ENCODE measurements at regions not wholly inside any gene's neighbourhood (a gene's known extent, or its start where the extent isn't known, plus 50 kb on each side); places are given as distances from the start of the nearest gene placed in this dataset.

DNA sequence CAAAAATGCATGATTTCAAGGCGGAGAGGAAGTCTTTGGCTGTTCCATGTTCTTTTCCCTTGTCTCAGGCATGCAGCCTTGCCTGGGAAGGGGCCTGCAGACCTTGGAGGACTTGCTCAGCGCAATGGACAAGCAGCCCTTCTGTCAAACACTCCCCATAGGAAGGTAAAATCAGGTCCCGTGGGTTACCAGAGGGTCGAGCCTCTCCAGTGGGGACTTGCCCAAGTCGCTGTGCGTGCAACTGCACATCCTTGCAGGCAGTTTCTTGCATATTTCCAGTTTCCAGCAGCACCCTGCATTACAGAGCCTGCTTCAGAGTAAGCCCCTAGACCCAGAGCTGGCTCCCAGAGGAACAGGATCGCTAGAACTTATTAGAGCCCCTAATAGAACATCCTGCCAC, 75.5 kb upstream of the KLF13 start:
- H3K9ac ChIP-seq (ENCODE audit: low read depth, low read length), result no peak overlapping the region
- no peaks in the 10 kb centered on the region for H3K4me1 ChIP-seq (ENCODE audit: insufficient read depth, low read length)
- no peaks in the 10 kb centered on the region for H3K9me3 ChIP-seq (ENCODE audit: control insufficient read depth, insufficient read depth, low read length)
- no peaks in the 10 kb centered on the region for H3K36me3 ChIP-seq (ENCODE audit: insufficient read depth, low read length)

DNA sequence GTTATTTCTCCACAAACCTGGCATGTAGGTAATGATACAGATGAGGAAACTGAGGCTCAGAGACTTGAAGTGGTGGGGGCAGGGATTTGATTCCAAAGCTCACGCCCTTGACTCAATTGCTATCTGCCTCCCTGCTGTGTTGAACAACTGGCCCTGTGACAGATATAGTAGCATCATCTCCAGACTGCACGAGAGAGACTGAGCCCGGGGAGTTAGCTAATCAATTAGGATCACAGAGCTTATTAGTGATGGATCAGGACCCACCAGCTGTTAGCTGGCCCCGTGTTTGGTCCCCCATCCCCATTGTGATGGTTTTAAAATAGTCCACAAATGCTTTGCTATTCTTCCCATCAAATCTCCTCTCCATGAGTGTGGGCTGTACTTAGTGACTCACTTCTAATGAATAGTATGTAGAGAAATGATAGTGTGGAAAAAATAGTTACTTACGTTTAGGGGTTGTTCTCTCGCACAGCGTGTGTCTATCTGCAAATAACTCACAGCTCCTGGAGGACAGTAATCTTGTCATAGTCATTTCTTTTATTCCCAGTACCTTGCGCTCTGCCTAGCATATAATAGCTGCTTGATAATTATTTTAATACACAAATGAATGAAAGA, 74.4 kb upstream of the KLF13 start:
- H3K36me3 ChIP-seq (ENCODE audit: insufficient read depth, low read length), result no peaks in the 10 kb centered on the region
- H3K4me1 ChIP-seq (ENCODE audit: insufficient read depth, low read length), result no peaks in the 10 kb centered on the region
- no peaks in the 10 kb centered on the region for H3K9me3 ChIP-seq (ENCODE audit: control insufficient read depth, insufficient read depth, low read length)
- no peak overlapping the region for H3K9ac ChIP-seq (ENCODE audit: low read depth, low read length)

DNA sequence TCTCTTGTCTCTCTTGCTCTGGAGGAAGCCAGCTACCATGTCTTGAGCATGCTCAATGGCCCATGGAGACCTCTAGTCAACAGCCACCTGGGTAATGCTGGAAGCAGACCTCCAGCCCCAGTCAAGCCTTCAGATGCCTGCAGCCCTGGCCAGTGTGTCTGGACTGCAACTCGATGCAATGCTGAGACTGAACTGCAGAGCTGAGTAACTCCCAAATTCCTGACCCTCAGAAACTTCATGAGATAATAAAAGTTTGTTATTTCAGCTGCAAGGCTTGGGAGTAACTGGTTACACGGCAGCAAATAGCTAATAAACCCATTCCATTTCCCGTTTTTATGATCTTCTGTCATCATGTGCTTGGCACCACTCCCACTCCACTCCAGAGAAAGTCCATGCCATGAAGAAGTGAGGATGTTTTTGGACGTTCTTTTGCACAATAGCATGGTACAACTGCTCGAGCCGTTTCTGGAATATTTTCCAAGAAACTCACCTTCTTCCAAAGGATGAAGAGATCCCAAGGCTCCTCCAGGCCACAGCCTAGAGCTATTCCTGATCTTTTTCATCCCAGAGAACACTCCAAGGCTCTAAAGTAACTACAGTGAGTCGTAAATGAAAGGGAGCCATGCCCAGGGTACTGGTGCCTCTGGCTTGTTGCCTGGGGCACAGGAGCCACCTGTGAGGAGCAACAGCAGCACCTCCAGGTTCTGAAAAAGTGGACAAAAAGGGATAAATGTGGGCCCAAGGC, 72.0 kb upstream of the KLF13 start:
- Histone ChIP-seq H3K4me1 (ENCODE audit: insufficient read depth, low read length) (no peaks in the 10 kb centered on the region), H3K9me3 (ENCODE audit: control insufficient read depth, insufficient read depth, low read length) (no peaks in the 10 kb centered on the region), H3K36me3 (ENCODE audit: insufficient read depth, low read length) (no peaks in the 10 kb centered on the region), H3K9ac (ENCODE audit: low read depth, low read length) (no peak overlapping the region)

DNA sequence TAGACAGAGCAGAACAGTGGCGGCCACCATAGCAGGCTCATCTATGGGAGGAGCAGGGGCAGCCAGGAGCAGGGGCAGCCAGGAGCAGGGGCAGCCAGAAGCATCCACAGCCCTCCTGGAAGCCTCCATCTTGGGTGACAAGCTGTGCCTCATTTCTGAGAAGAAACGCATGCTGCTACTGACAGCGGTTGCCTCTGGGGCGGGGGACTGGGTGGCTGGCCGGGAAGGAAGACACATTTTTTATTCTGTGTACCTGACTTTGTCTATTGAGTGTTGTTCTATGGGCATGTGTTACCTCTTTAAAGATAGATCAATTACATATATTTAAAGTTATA, 71.5 kb upstream of the KLF13 start:
- H3K36me3 ChIP-seq (ENCODE audit: insufficient read depth, low read length), result no peaks in the 10 kb centered on the region
- no peak overlapping the region for H3K9ac ChIP-seq (ENCODE audit: low read depth, low read length)

DNA sequence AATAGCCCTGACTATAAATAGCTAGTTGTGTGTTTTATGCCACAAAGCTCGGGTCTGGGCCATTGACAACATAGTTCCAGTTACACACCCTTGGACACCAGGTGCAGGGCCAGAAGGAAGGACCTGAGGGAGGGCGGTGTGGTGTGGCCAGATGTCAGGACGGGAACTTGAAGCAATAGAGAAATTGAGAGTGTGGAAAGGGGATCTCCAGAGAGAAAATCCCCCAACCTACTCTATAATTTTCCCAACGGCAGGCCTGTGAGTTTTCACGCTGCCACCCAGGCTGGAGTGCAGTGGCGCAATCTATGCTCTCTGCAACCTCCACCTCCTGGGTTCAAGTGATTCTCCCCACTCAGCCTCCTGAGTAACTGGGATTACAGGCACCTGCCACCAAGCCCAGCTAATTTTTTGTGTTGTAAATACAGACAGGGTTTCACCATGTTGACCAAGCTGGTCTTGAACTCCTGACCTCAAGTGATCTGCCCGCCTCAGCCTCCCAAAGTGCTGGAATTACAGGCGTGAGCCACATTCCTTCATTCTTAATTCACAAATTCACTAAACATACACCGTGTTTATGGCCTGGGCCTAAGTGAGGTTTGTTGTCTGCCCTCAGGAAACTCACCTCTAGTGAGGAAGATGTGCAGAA, 70.8 kb upstream of the KLF13 start:
- Histone ChIP-seq H3K4me1 (ENCODE audit: insufficient read depth, low read length) (no peaks in the 10 kb centered on the region), H3K9me3 (ENCODE audit: control insufficient read depth, insufficient read depth, low read length) (no peaks in the 10 kb centered on the region), H3K36me3 (ENCODE audit: insufficient read depth, low read length) (no peaks in the 10 kb centered on the region), H3K9ac (ENCODE audit: low read depth, low read length) (no peak overlapping the region)

More for the DNA sequence above, 71.5 kb upstream of the KLF13 start:
- no peaks in the 10 kb centered on the region for H3K9me3 ChIP-seq (ENCODE audit: control insufficient read depth, insufficient read depth, low read length)
- no peaks in the 10 kb centered on the region for H3K4me1 ChIP-seq (ENCODE audit: insufficient read depth, low read length)

DNA sequence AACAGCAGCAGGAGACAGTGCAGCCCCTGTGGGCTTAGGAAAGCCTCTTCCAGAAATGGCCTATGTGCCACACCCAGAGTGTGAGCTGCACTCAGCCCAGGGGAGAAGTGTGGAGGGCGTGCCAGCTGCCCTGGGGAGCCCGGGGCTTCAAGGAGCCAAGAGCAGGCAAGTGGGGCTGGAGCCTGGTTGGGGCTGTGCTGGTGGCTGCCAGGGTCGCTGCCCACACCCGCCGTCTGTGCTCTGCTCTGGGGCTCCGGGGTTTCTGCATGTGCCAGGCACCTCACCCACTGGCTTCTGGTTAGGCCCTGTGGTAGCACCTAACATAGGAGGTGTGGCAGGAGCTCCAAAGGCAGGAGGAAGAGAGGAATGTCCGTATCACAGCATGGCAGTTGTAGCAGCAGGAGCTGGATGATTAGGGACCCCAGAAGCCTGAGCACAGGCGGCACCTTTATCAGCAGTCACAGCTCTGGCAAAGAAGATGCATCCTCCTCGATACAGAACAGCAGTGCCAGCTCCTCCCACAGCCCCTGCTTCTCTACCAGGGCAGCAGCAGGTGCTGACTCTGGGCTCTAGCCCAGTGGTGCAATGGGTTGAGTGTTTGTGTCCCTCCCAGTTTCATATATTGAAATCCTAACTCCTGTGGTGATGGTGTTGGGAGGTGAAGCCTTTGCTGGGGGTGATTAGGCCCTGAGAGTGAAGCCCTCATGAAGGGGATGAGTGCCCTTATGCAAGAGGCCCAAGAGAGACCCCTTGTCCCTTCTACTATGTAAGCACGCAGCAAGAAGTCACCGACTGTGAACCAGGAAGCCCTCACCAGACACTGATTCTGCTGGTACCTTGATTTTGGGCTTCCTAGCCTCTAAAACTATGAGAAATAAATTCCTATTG, 70.0 kb upstream of the KLF13 start:
- no peaks in the 10 kb centered on the region for H3K36me3 ChIP-seq (ENCODE audit: insufficient read depth, low read length)
- no peak overlapping the region for H3K9ac ChIP-seq (ENCODE audit: low read depth, low read length)
- H3K9me3 ChIP-seq (ENCODE audit: control insufficient read depth, insufficient read depth, low read length), result no peaks in the 10 kb centered on the region; the same call in 1 of the 2 replicates
- no peaks in the 10 kb centered on the region for H3K4me1 ChIP-seq (ENCODE audit: insufficient read depth, low read length)

DNA sequence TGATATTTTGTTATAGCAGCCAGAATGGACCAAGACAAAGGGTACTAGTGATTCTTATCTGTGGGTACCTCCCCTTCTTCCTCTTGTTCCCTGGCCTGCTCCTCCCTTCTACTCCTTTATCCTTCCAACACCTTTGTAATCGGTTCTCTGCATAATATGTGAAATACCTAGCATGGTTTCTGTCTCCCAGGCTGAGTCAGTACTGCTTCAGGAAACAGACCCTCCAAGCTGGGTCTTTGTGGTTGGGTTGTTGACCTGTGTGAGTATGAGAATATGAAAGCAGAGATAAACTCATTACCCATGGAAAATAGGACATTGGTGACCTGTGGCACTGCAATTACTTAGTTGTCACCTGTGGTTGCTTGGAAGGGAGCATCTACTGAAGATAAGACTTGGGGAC, 69.3 kb upstream of the KLF13 start:
- no peaks in the 10 kb centered on the region for H3K36me3 ChIP-seq (ENCODE audit: insufficient read depth, low read length)
- H3K9me3 ChIP-seq (ENCODE audit: control insufficient read depth, insufficient read depth, low read length), result no peaks in the 10 kb centered on the region; the same call in 1 of the 2 replicates
- no peak overlapping the region for H3K9ac ChIP-seq (ENCODE audit: low read depth, low read length)
- no peaks in the 10 kb centered on the region for H3K4me1 ChIP-seq (ENCODE audit: insufficient read depth, low read length)

DNA sequence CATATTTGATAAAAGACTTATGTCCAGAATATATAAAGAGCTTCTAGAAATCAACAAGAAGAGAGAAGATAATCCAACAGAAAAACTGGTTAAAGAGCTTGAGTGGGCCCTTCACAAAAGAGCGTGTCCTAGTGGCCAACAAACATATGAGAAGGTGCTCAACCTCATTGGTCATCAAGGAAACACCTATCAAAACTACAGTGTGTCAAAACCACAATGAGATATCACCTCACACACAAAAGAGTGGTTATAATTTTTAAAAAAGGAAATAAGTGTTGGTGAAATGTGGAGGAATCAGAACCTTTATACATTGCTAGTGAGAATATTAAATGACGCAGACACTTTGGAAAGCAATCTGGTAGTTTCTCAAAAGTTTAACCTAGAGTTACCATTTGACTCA, 68.4 kb upstream of the KLF13 start:
- no peak overlapping the region for H3K9ac ChIP-seq (ENCODE audit: low read depth, low read length)
- H3K36me3 ChIP-seq (ENCODE audit: insufficient read depth, low read length), result no peaks in the 10 kb centered on the region
- H3K9me3 ChIP-seq (ENCODE audit: control insufficient read depth, insufficient read depth, low read length), result no peaks in the 10 kb centered on the region; the same call in 1 of the 2 replicates
- H3K4me1 ChIP-seq (ENCODE audit: insufficient read depth, low read length), result no peaks in the 10 kb centered on the region

DNA sequence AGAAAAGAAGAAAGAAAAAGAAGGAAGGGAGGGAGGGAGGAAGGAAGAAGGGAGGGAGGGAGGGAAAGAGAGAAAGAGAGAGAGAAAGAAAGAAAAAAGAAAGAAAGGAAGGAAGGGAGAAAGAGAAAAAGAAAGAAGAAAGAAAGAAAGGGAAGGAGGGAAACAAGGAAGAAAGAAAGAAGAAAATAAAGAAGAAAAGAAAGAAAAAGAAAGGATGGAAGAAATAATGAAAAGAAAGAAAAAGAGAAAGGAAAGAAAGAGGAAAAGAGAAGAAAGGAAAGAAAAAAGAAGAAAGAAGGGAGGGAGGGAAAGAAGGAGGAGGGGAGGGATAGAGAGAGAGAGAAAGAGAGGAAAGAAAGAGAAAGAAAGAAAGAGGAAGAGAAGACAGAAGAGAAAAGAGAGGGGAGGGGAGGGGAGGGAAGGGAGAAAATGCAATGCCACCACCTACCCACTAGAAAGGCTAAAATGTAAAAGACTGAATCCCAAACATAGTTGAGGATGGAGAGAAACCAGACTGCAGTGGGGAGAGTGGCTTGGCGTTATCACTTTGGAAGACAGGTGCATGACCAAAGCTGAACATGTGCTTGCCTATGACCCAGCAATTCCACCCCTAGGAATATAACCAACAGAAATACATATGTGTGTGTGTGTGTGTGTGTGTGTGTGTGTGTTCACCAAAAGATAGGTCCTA, 66.9 kb upstream of the KLF13 start:
- no peaks in the 10 kb centered on the region; the same call in 1 of the 2 replicates for H3K9me3 ChIP-seq (ENCODE audit: control insufficient read depth, insufficient read depth, low read length)
- no peaks in the 10 kb centered on the region for H3K36me3 ChIP-seq (ENCODE audit: insufficient read depth, low read length)

DNA sequence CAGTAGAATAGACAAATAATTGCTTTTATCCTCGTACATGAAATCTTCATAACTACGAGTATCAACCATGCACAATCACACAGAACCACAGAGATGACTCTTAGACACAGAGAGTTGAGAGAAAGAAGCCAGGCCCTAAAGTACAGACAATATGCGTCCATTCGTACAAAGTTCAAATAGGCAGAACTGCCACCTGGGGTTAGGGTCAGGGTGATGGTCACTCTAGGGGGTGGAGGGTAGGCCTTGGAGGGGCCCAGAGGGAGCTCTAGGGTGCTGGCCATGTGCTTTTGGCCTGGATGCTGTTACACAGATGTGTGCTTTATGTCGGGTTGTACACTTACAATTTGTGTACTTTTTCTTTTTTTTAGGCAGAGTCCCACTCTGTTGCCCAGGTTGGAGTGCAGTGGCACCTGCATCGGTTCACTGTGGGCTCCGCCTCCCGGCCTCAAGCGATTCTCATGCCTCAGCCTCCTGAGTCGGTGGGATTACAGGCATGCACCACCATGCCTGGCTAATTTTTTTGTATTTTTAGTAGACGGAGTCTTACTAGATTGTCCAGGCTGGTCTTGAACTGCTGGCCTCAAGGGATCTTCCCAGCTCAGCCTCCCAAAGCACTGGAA, 65.9 kb upstream of the KLF13 start:
- Histone ChIP-seq H3K36me3 (ENCODE audit: insufficient read depth, low read length) (no peaks in the 10 kb centered on the region), H3K9me3 (ENCODE audit: control insufficient read depth, insufficient read depth, low read length) (no peaks in the 10 kb centered on the region; the same call in 1 of the 2 replicates), H3K9ac (ENCODE audit: low read depth, low read length) (no peak overlapping the region), H3K4me1 (ENCODE audit: insufficient read depth, low read length) (no peaks in the 10 kb centered on the region; the same call in 1 of the 2 replicates)

More for the DNA sequence above, 66.9 kb upstream of the KLF13 start:
- no peak overlapping the region for H3K9ac ChIP-seq (ENCODE audit: low read depth, low read length)
- H3K4me1 ChIP-seq (ENCODE audit: insufficient read depth, low read length), result no peaks in the 10 kb centered on the region

DNA sequence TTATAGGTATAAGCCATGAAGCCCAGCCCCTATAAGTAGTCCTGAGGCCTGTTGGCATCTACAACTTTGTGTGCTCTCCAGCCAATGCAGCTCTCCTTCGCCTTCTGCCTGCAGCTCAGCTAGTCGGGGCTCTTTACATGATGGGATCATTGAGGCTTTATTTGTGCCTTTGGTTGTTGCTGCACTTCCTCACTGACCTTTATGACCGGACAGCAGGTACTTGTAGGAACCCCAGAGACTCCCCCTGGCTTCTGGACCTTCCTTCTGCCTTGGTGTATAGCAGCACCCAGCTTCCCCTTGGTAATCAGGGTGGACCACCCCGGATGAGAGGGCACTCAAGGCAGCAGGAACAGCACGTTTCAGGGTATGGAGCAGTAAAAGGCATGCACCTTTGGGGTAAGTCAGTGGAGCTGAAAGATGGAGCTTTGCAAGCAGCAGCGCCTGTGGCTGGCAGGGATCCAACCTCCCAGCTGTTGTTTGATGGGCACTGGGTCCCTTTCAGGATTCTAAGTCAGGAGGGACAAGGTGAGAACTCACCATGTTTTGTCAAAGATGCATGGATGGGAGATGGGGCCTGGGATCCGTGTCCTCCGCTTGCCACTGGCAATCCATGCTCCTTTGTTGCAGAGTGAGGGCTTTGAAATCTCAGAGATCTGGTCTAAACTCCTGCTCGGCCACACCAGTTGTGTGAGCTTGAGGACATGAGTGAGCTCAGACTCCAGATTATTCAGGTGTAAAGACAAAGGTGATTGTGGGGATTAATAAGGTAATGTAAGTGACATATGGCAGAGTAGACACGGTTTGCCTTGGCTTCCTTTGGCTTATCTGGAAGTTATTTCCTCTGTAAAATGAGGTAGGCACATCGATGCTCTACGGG, 65.1 kb upstream of the KLF13 start:
- H3K4me1 ChIP-seq (ENCODE audit: insufficient read depth, low read length), result no peaks in the 10 kb centered on the region; the same call in 1 of the 2 replicates
- no peak overlapping the region for H3K9ac ChIP-seq (ENCODE audit: low read depth, low read length)
- H3K9me3 ChIP-seq (ENCODE audit: control insufficient read depth, insufficient read depth, low read length), result no peaks in the 10 kb centered on the region; the same call in 1 of the 2 replicates
- no peaks in the 10 kb centered on the region for H3K36me3 ChIP-seq (ENCODE audit: insufficient read depth, low read length)

DNA sequence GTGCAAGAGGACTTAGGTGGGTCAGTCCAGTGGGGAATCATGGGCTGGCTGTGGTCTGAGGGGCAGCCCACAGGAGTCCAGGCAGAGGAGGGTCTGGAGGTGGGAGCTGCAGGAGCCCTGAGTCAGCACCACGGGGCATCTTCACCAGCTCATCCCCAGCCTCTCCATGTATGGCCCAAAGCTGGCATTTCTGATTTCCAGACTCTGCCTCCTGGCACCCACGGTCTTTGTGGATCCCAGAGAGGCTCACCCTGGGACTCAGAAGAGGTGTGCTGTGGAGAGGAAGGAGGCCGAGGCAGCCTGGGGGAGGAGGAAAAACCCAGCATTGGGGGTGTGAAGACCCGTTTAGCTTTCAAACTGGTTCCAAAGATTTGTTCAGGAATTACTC, 64.5 kb upstream of the KLF13 start:
- no peaks in the 10 kb centered on the region; the same call in 1 of the 2 replicates for H3K9me3 ChIP-seq (ENCODE audit: control insufficient read depth, insufficient read depth, low read length)
- H3K9ac ChIP-seq (ENCODE audit: low read depth, low read length), result no peak overlapping the region
- no peaks in the 10 kb centered on the region for H3K36me3 ChIP-seq (ENCODE audit: insufficient read depth, low read length)
- H3K4me1 ChIP-seq (ENCODE audit: insufficient read depth, low read length), result no peaks in the 10 kb centered on the region; the same call in 1 of the 2 replicates
